HG03460 (cell line): ENCODE measurements at regions not wholly inside any gene's neighbourhood (a gene's known extent, or its start where the extent isn't known, plus 50 kb on each side); places are given as distances from the start of the nearest gene placed in this dataset.

Source experiments
- ATAC-seq: cut with Tn5 transposase; IDR thresholded peaks from one replicate; pipeline ENCODE4 v1.9.1; 2021; ENCODE audit not compliant: unreplicated experiment

DNA sequence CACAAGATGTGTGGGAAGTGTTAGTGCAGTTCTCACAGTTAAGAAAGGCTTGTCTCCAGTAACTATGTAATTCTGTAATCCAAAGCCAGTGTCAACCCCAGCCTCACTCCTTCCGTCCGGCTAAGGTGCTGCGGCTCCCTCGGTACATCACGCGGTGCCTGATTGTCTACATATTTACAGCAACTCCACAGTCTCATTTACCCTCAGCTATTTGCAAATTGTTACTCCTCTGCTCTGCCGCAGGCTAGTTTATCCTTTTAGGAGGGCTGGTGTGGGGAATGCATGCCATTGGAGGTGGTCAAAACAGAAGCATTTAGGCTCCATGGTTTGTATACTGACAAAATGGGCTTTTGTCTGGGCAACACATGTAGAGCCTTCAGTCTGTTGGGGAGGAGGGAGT is 358.3 kb downstream of the METTL15 start:
- no peak for ATAC-seq

DNA sequence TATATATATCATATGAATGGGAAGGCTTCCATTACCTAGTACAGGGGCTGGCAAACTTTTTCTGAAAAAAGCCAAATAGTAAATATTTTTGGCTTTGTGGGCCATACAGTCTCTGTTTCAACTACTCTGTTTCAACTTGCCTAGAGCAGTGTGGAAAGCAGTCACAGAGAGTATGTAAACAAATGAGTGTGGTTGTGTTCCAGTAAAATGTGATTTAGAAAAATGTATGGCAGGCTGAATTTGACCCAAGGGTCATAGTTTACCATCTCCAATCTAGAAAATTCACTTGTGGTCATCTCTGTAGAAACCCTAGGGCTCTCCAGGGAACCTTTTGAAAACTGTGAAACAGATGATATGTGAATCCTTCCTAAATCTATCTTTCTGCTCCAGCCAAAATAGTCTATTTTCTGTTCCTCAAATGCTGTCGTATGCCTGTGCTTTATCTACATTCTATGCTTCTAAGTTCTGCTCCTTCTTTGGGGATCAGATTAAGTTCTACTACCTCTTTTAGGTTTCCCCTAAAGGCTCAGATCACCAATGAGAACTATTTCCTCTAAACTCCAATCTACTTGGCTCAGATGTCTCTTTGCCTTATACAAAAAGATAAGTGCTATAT is 356.2 kb downstream of the METTL15 start:
- ATAC-seq: no peak

DNA sequence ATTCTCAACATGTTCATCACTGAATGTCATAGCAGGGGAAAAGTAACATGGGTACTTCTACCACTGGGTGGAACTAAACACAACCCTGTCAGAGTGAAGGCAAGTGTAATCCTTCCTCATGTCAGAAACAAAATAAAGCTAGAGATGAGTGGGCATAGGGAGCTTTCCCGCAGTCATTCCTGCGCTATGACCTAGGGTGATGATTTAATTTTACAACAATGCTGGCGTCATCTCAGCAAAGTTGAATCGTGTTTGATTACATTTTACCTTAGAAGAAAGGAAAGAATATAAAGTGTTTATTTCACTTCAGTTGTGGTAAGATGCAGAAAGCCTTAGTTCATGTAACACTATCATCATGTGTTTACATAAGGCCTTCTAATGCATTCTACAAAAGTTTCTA is 355.6 kb downstream of the METTL15 start:
- no peak for ATAC-seq

DNA sequence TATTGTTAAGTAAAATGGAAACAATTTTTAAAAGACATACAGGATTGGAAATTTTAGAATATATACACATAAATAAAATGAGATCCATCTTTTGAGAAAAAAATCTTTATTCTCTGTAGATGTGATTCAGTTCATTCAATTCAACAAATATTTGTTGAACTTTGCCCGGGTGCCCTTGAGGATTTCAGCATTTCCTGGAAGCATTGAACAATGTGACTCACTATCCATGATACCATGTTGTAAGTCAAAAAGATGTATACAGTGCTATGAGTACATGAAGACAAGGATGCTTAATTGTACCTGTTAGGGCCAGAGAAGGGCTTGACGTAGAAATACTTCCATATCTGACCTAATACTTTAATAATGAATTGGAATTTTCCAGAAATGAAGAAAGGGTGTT is 353.7 kb downstream of the METTL15 start:
- ATAC-seq: no peak

GRCh38 chr11:28461338-28461737 is 353.1 kb downstream of the METTL15 start:
- no peak for ATAC-seq

DNA sequence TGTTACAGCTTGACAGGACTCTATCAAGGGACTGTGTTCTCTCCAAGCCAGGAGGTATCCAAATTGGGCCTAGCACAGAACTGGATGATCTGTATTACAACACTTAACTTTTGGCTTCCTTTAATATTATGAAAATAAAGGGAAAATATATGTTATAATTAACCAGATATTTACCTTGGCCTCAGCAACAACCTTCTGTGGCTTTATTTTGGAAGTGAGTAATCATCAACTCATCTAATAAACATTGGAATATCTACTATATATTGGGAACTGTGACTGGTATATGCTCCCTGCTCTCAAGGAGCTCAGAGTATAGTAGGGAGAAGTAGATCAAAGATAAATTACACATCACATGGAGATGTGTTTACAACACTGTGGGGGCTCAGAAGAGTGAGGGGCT is 352.2 kb downstream of the METTL15 start:
- no peak for ATAC-seq

DNA sequence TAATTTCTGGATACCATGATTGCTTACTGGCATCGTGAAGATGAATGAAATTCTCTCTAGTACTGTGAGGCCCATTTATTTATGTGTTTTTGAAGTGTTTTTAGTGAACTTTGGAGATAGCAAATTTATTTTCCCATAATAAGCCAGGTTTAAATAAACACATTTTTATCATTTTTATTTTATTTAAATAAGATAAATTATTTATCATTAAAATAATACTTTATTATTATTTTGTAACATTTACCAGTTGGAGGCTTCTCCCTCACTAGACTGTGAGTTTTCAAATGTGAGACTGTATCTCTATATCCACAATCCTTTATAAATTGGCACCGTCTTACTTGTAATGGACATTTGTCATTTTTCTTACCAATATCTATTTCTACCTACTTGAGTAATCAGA is 351.7 kb downstream of the METTL15 start:
- ATAC-seq: no peak

DNA sequence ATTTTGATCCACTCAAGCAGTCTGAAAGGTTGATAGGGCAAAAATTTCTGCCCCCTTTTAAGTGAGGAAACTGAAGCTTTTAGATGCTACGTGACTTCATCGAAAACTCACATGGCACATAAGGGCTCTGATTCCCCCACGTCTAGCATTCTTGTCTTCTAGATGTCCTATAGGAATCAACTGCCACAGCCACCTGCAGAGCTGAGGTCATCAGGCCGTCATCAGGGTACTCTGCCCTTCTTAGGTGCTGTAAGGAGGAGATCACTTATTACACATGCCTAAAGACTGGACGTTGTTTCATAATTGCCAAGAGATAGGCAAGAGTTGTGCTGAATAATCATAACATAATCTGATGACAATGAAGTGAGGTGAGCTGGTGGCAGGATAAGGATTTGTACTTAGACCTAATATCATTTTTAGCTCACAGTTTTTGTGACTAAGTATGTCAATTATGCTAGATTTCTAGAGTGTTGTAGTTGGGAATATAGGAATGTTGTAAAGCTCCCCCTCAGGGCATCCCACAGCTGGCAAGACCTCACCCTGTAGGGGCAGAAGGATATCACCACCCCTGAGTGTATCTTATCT is 349.4 kb downstream of the METTL15 start:
- ATAC-seq: no peak

DNA sequence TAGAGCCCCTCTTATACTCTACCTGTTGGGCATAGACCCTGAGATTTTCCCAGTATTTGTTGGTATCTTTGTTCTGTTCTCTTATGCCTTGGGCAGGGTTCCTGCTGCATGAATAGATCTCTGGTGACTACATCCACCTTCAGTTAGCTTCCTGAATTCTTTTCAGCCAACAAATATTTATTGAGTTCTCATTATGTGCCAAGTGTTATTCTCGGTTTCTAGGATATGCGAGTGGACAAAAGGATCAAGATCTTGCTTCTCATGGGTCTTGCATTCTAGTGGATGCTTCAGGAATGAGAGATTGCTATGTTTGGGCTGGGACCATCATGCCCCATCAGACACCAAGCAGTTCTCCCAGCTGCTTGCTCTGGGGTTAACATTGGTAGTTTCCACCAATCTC is 340.0 kb downstream of the METTL15 start:
- ATAC-seq: no peak

GRCh38 chr11:28447226-28447625 is 339.0 kb downstream of the METTL15 start:
- no peak for ATAC-seq

DNA sequence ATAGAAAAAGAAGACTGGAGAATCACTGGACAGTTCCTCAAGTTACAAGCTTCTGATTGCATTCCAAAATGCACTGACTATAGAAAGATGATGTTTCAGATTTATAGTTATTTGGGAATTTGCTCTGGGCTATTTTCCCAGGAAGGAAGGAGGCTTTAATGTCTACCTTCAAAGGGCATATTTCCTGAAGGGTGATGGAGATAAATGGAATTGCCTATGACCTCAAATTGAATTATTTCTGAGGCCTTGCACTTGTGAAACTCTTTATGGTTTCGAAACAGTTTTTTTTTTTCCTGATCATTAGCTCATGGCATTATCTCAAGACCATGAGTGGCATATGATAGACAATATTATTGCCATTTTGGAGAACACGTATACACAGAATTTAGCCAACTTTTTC is 333.9 kb downstream of the METTL15 start:
- no peak for ATAC-seq

GRCh38 chr11:28439403-28439802 is 331.2 kb downstream of the METTL15 start:
- no peak for ATAC-seq

- no peak for ATAC-seq
Observed at GRCh38 chr11:28420099-28420498, 311.9 kb downstream of the METTL15 start.

DNA sequence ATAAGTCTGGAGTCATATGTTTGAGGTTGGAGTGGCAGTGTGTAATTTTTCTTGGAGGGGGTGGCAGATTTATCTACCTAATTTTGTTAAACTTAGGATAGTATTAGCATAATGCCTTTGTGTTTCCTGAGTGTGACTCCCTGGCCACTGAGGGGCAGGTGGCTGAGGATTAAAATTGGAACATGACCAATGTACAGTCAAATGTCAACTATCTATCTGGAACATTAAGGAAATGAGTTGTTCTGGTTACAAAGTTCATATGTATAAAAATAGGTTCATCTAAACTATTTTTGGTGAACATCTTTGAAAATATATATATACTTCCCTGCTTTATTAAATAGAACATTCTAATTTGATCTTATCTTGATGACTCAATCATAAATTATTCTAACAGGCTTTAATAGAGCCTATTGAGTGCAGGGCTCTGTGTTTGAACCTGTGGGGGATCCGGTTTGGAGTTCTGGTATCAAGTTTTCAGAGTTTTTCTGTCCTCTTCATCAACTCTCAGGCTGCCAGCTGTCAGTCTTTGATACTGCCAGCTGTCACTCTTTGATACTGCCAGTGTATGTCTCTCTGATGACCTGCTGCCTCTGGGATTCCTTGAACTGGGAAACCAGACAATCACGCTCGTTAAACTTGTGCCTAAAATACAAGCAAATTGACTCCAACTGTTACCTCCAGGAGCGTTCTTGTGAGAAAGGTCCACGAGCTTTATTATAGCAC is 309.6 kb downstream of the METTL15 start:
- no peak for ATAC-seq

- no peak for ATAC-seq
Observed at GRCh38 chr11:28412029-28412428, 303.8 kb downstream of the METTL15 start.

DNA sequence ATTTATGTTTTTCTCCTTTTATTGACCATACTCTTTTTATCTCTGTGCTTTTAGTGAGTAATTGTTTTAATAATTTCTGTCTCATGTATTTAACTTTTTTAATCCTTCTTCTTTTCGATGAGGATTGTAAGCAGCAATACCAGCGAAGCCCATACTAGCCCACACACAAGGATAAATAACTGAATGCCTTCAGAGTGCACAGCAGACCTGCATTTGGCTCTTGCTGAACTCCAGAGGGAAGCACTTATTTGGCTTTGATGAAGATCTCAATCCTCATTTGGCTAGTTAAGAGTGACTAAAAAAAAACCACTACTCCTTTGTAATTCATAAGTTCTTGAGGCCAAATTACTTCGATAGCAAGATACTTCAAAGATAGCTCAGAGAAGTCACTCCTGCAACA is 293.3 kb downstream of the METTL15 start:
- no peak for ATAC-seq

DNA sequence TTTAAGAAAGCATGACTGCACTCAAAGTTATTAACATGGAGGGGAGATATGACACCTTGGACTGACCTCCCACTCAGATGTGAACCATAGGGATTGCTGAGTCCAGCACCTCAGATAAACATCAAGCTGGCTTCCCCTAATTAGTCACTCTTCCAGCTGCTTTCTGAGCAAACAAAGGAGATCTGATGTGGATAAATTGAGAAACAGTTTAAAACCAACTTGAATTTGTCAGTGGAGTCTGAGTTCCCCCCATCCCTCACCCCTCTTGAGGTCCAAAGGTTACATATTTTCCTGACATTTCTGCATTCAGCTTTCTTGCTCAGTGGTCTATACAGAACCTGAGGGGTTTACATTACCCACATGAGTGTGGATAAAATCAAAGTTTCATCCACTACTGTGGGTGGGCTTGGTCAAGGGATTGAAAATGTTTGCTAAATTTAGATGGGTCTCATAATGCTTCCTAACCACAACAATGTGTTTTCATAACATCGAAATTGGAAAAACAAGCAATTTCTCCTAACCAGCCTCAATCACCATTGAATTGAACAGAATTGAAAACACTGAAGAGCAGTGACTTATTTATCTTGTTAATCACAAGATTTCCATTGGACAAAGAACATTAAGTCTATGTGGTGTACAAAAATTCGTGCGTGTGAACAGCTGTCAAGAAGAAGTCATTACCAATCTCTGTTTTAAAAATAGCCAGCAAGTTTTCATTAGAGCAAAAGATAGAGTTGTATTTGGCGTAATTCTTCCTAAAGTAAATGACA is 292.3 kb downstream of the METTL15 start:
- no peak for ATAC-seq

- no peak for ATAC-seq
Observed at GRCh38 chr11:28393348-28393747, 285.2 kb downstream of the METTL15 start.

DNA sequence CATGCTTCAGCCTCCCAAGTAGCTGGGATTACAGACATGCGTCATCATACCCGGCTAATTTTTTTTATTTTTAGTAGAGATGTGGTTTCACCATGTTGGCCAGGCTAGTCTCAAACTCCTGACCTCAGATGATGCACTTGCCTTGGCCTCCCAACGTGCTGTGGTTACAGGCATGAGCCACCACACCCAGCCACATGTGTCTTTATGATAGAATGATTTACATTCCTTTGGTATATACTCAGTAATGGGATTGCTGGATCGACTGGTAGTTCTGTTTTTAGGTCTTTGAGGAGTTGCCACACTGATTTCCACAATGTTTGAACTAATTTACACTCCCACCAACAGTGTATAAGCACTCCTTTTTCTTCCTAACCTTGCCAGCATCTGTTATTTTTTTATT is 276.2 kb downstream of the METTL15 start:
- no peak for ATAC-seq

DNA sequence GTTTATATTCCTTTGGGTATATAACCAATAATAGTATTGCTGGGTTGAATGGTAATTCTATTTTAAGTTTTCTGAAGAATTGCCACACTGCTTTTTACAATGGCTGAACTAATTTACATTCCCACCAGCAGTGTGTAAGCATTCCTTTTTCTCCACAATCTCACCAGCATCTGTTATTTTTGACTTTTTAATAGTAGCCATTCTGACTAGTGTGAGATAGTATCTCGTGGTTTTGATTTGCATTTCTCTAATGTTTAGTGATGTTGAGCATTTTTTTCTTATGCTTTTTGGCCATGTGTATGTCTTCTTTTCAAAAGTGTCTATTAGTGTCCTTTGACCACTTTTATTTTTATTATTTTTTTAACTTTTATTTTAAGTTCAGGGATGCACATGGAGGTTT is 275.3 kb downstream of the METTL15 start:
- no peak for ATAC-seq
